Gastrocnemius medialis (tissue), 4 donors: ENCODE measurements at regions not wholly inside any gene's neighbourhood (a gene's known extent, or its start where the extent isn't known, plus 50 kb on each side); places are given as distances from the start of the nearest gene placed in this dataset.
"Not testable (repeated sequence)": the region's sequence is repeated elsewhere in the genome, so short reads cannot be mapped to it uniquely, and the experiment has no call there.

Experiments
- CTCF ChIP-seq, 5 experiments: fragments of 450-650 bp in 3 of 5; fragments of 200-600 bp in 2 of 5; sonication (generic) in 2 of 5; IDR thresholded peaks in 4 of 5; conservative IDR thresholded peaks in 1 of 5; 1 replicate in 4 of 5; 2 replicates in 1 of 5; pipeline ENCODE4 v1.5.1; 2016 to 2019; ENCODE audit warnings: antibody characterized with exemption in 5 of 5, mild to moderate bottlenecking in 3 of 5, moderate library complexity in 3 of 5
- POLR2A ChIP-seq, 2 donors: fragments of 450-650 bp; IDR thresholded peaks; one replicate each; pipeline ENCODE4 v1.6.1; 2017; ENCODE audit warnings: antibody characterized with exemption in 2 of 2, mild to moderate bottlenecking in 2 of 2, moderate library complexity in 2 of 2

- not testable (repeated sequence) for TF ChIP-seq CTCF (IDR thresholded peaks at IDR 0.05 in 4 of 5, conservative IDR thresholded peaks at IDR 0.05 in 1 of 5); POLR2A (IDR thresholded peaks at IDR 0.05)
Measured at GRCh38 chrX:130549382-130549781, 147.6 kb downstream of the RBMX2 start.
